ENCODE measurements at regions not wholly inside any gene's neighbourhood (a gene's known extent, or its start where the extent isn't known, plus 50 kb on each side); places are given as distances from the start of the nearest gene placed in this dataset.

DNA sequence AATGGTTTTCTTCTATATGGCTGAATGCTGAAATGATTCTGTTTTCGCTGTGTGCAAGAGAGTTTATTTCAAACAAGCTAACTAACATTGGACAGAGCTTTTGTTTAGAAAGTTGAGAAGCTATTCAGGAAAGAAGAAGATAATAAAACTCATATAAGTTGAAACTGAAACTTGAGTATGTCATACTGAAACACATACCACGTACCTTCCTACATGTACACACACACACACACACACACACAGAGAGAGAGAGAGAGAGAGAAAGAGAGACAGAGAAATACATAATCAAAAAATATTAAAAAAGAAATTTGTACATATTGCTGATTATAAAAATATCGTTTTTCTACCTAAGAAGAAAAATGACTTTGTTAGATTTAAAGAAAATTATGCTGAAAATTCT, 561.9 kb upstream of the KCND2 start:
- DNase-seq (ENCODE audit: low read depth), result peak; percentile 13
- TF ChIP-seq, protein P1, sequence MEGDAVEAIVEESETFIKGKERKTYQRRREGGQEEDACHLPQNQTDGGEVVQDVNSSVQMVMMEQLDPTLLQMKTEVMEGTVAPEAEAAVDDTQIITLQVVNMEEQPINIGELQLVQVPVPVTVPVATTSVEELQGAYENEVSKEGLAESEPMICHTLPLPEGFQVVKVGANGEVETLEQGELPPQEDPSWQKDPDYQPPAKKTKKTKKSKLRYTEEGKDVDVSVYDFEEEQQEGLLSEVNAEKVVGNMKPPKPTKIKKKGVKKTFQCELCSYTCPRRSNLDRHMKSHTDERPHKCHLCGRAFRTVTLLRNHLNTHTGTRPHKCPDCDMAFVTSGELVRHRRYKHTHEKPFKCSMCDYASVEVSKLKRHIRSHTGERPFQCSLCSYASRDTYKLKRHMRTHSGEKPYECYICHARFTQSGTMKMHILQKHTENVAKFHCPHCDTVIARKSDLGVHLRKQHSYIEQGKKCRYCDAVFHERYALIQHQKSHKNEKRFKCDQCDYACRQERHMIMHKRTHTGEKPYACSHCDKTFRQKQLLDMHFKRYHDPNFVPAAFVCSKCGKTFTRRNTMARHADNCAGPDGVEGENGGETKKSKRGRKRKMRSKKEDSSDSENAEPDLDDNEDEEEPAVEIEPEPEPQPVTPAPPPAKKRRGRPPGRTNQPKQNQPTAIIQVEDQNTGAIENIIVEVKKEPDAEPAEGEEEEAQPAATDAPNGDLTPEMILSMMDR (conservative IDR thresholded peaks at IDR 0.05; ENCODE audit: low read depth, low read length), result no peak

DNA sequence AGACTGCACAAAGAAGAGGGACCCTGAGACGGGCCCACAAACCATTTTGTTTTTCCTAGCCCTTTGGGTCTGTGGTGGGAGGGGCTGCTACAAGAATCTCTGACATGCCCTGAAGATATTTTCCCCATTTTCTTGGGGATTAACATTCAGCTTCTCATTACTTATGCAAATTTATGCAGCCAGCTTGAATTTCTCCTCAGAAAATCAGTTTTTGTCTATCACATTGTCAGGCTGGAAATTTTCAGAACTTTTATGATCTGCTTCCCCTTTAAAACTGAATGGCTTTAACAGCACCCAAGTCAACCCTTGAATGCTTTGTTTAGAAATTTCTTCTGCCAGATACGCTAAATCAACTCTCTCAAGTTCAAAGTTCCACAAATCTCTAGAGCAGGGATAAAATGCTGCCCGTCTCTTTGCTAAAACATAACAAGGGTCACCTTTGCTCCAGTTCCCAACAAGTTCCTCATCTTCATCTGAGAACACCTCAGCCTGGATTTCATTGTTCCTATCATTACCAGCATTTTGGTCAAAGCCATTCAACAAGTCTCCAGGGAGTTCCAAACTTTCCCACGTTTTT, 560.0 kb upstream of the KCND2 start:
- TF ChIP-seq, protein P1 (conservative IDR thresholded peaks at IDR 0.05; ENCODE audit: low read depth, low read length), result no peak
- DNase-seq (ENCODE audit: low read depth), result no peak
- no peak overlapping the region for H3K4me3 ChIP-seq (ENCODE audit: low read depth, low read length)

More for the DNA sequence above, 561.9 kb upstream of the KCND2 start:
- no peak overlapping the region for H3K4me3 ChIP-seq (ENCODE audit: low read depth, low read length)

DNA sequence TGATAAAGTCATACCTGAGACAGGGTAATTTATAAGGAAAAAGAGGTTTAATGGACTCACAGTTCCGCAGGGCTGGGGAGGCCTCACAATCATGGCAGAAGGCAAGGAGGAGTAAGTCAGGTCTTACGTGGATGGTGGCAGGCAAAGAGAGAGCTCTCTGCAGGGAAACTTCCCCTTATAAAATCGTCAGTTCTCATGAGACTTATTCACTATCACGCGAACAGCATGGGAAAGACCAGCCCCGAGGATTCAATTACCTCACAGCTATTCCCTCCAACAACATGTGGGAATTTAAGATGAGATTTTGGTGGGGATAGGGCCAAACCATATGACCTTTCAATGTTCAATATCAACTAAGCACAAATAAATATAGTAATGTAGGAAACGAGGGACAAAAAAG, 559.4 kb upstream of the KCND2 start:
- H3K4me3 ChIP-seq (ENCODE audit: low read depth, low read length), result no peak overlapping the region
- DNase-seq (ENCODE audit: low read depth), result no peak
- TF ChIP-seq, protein P1 (conservative IDR thresholded peaks at IDR 0.05; ENCODE audit: low read depth, low read length), result no peak

DNA sequence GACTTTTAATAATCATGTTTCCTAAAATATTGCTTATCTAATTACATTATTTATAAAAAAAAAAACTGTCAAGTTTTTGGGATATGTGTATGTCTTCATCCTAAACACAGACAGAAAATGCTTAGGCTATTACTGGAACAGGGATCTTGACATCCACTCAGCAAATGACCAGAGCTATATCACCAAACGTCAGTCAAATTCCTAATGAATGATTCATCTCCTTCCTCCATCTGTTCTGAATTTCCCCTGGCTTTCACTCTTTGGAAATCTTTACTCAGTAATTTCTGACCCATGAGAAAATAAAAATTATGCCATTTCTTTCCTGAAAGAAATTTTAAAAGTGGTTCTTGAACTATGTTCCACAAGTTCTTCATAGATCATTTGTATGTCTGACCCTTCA, 552.4 kb upstream of the KCND2 start:
- H3K4me3 ChIP-seq (ENCODE audit: low read depth, low read length), result no peak overlapping the region
- DNase-seq (ENCODE audit: low read depth), result peak; percentile 94

DNA sequence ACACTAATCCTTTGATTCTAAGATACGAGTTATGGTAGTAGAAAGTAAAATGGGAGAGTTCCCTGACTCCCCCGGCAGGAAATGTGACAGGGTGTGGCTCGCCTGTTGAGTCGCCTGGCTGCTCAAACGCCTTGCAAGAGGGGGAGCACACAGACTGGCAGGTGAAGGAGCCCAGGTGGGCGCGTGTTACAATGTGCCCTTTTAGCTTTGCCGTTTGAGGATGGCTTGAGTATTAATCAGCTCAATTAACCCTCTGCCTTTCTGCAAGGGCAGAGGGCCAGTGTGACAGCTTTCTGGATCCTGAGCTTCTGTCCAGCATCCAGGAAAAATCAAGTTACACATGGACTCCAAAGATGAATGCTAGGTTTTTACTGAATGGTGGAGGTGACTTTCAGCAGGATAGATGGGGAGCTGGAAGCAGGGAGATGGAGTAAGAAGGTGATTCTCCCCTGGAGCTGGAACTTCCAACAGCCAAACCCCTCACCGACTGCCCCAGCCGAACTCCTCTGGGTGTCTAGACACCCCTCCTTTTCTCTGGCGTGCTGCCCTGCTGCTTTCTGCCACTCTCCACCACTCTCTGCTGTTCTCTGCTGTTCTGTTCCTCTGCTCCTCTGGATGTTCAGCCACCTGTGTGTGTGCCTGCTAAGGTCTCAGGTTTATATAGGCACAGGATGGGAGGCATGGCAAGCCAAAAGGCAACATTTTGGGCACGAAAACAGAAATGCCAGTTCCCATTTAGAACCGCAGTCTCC, 548.8 kb upstream of the KCND2 start:
- no peak for DNase-seq (ENCODE audit: low read depth)
- no peak overlapping the region for H3K4me3 ChIP-seq (ENCODE audit: low read depth, low read length)
- TF ChIP-seq, protein P1 (conservative IDR thresholded peaks at IDR 0.05; ENCODE audit: low read depth, low read length), result no peak

More for the DNA sequence above, 552.4 kb upstream of the KCND2 start:
- TF ChIP-seq, protein P1 (conservative IDR thresholded peaks at IDR 0.05; ENCODE audit: low read depth, low read length), result no peak

DNA sequence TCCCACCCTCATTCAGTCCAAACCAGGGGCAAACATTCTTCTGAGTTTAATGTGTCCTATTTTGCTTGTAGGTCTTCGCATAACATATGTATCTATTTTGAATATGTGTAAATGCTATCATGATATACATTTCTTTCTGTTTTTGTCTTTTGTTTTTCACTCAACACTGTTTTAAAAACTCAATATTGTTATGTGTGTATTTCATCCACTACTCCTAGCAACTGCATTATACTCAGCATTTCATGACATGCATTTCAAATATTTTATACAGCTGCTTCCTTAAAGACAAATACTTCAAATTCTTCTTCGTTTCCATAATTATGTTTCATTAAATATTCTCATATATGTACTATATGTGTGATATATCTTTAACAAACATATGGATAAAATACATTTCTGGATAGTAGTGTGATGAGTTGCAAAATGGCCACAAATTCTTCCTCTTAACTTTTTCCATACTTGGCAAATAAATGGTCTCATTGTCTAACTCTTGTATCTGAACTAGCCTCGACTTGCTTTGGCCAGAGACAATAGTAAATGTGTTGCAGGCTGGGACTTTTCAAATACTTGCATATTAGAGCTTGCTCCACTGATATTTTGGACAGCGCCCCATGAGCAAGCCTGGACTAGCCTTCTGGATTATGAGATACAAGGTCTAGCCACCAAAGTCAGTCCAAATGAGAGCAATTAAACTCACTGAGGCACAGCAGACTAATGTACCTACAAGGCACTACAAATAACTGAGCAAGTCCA, 539.7 kb upstream of the KCND2 start:
- TF ChIP-seq, protein P1 (conservative IDR thresholded peaks at IDR 0.05; ENCODE audit: low read depth, low read length), result no peak
- no peak overlapping the region for H3K4me3 ChIP-seq (ENCODE audit: low read depth, low read length)
- DNase-seq (ENCODE audit: low read depth), result peak; percentile 9

All from choroid plexus epithelial cell (primary cell).